Endothelial cell of umbilical vein (primary cell): ENCODE measurements at regions not wholly inside any gene's neighbourhood (a gene's known extent, or its start where the extent isn't known, plus 50 kb on each side); places are given as distances from the start of the nearest gene placed in this dataset.

Source experiments
- CTCF ChIP-seq, 2 donors: IDR thresholded peaks; 1 replicate in 1 of 2; 2 replicates in 1 of 2; pipeline ENCODE4 v1.5.1; 2011; ENCODE audit warnings: low read length in 2 of 2, mild to moderate bottlenecking in 2 of 2, moderate library complexity in 2 of 2, control low read depth in 1 of 2, inconsistent platforms in 1 of 2, low read depth in 1 of 2; ENCODE audit not compliant: insufficient read depth in 1 of 2; ENCODE audit errors: extremely low read depth in 1 of 2
- EZH2 ChIP-seq: IDR thresholded peaks from 2 replicates; pipeline ENCODE4 v1.6.1; 2012; ENCODE audit warnings: borderline replicate concordance, low read depth, mild to moderate bottlenecking, moderate library complexity, low read length, inconsistent platforms; ENCODE audit not compliant: severe bottlenecking
- MAX ChIP-seq: IDR thresholded peaks from 2 replicates; pipeline ENCODE4 v1.6.1; 2011; ENCODE audit not compliant: insufficient read depth, insufficient read length
- MYC ChIP-seq: IDR thresholded peaks from one replicate; pipeline ENCODE4 v1.6.1; 2011; ENCODE audit warnings: mild to moderate bottlenecking, low read depth, low read length
- POLR2A ChIP-seq: IDR thresholded peaks from 2 replicates; pipeline ENCODE4 v1.6.1; 2012; ENCODE audit warnings: low read depth, mild to moderate bottlenecking, control low read depth, low read length
- POLR2AphosphoS5 ChIP-seq: IDR thresholded peaks from 2 replicates; pipeline ENCODE4 v1.6.1; 2012; ENCODE audit warnings: low read depth, mild to moderate bottlenecking, control low read depth, low read length, moderate library complexity; ENCODE audit not compliant: insufficient read depth

GRCh38 chr5:145077028-145077427, 758.1 kb downstream of the PRELID2 start:
- TF ChIP-seq POLR2AphosphoS5 (no peak), CTCF (IDR thresholded peaks at IDR 0.05; ENCODE audit: extremely low read depth in 1 of 2, insufficient read depth in 1 of 2, low read depth in 1 of 2, low read length in 2 of 2) (no peak), MYC (no peak), EZH2 (no peak), POLR2A (no peak), MAX (no peak)
